GM18909 (cell line): ENCODE measurements at regions not wholly inside any gene's neighbourhood (a gene's known extent, or its start where the extent isn't known, plus 50 kb on each side); places are given as distances from the start of the nearest gene placed in this dataset.

Experiments
- ATAC-seq: cut with Tn5 transposase; IDR thresholded peaks from one replicate; pipeline ENCODE4 v1.9.1; 2021; ENCODE audit warnings: mild to moderate bottlenecking; ENCODE audit not compliant: unreplicated experiment, poor library complexity

GRCh38 chr14:47833011-47833410 lies 157.6 kb upstream of the MDGA2 start:
- no peak for ATAC-seq

GRCh38 chr14:47826809-47827208 lies 151.4 kb upstream of the MDGA2 start:
- ATAC-seq, result no peak

GRCh38 chr14:47822326-47822725 lies 146.9 kb upstream of the MDGA2 start:
- ATAC-seq, result no peak

- no peak for ATAC-seq
These were observed 145.7 kb upstream of the MDGA2 start for GRCh38 chr14:47821135-47821534.

- no peak for ATAC-seq
These were observed 115.1 kb upstream of the MDGA2 start for GRCh38 chr14:47790477-47790876.

- no peak for ATAC-seq
These were observed 109.7 kb upstream of the MDGA2 start for GRCh38 chr14:47785058-47785457.

GRCh38 chr14:47778631-47779030 lies 103.2 kb upstream of the MDGA2 start:
- no peak for ATAC-seq

GRCh38 chr14:47772652-47773051 lies 97.2 kb upstream of the MDGA2 start:
- ATAC-seq, result no peak

- peak; percentile 60 for ATAC-seq
These were observed 87.9 kb upstream of the MDGA2 start for GRCh38 chr14:47763188-47763854.

- no peak for ATAC-seq
These were observed 71.6 kb upstream of the MDGA2 start for GRCh38 chr14:47746986-47747385.

GRCh38 chr14:47744155-47744554 lies 68.8 kb upstream of the MDGA2 start:
- ATAC-seq, result no peak

- no peak for ATAC-seq
These were observed 64.1 kb upstream of the MDGA2 start for GRCh38 chr14:47739541-47739940.

GRCh38 chr14:47730296-47730695 lies 54.9 kb upstream of the MDGA2 start:
- no peak for ATAC-seq
